AG10803 (cell line): ENCODE measurements at regions not wholly inside any gene's neighbourhood (a gene's known extent, or its start where the extent isn't known, plus 50 kb on each side); places are given as distances from the start of the nearest gene placed in this dataset.
"Not testable (repeated sequence)": the region's sequence is repeated elsewhere in the genome, so short reads cannot be mapped to it uniquely, and the experiment has no call there.

ENCODE experiments used
- DNase-seq: peaks from one replicate; pipeline ENCODE4 v3.0.0; 2010; ENCODE audit warnings: low read depth
- H3K4me3 ChIP-seq: 2 replicates; pipeline ENCODE4 v1.5.1; 2011; ENCODE audit warnings: mild to moderate bottlenecking, low read length, control low read depth
- CTCF ChIP-seq: conservative IDR thresholded peaks from 2 replicates; pipeline ENCODE4 v1.5.1; 2011; ENCODE audit warnings: mild to moderate bottlenecking, low read length, control low read depth, inconsistent platforms

GRCh38 chr16:17029602-17030350 lies 441.0 kb downstream of the XYLT1 start:
- no peak for TF ChIP-seq CTCF
- DNase-seq = no peak
- no peak overlapping the region for H3K4me3 ChIP-seq

GRCh38 chr16:17031484-17032268 lies 439.1 kb downstream of the XYLT1 start:
- no peak for TF ChIP-seq CTCF
- no peak for DNase-seq
- H3K4me3 ChIP-seq = no peak overlapping the region

GRCh38 chr16:17032332-17032731 lies 438.4 kb downstream of the XYLT1 start:
- DNase-seq = no peak
- no peak for TF ChIP-seq CTCF
- no peak overlapping the region for H3K4me3 ChIP-seq

GRCh38 chr16:17034477-17035252 lies 436.1 kb downstream of the XYLT1 start:
- TF ChIP-seq CTCF = no peak
- no peak overlapping the region for H3K4me3 ChIP-seq
- no peak for DNase-seq

- no peak overlapping the region for H3K4me3 ChIP-seq
- no peak for TF ChIP-seq CTCF
- DNase-seq = no peak
Measured at GRCh38 chr16:17037499-17037898, 433.3 kb downstream of the XYLT1 start.

- TF ChIP-seq CTCF = no peak
- DNase-seq = no peak
- H3K4me3 ChIP-seq = no peak overlapping the region
Measured at GRCh38 chr16:17038415-17038814, 432.3 kb downstream of the XYLT1 start.

GRCh38 chr16:17049109-17049508 lies 421.7 kb downstream of the XYLT1 start:
- not testable (repeated sequence) for H3K4me3 ChIP-seq, DNase-seq
